GM19372 (cell line): ENCODE measurements at regions not wholly inside any gene's neighbourhood (a gene's known extent, or its start where the extent isn't known, plus 50 kb on each side); places are given as distances from the start of the nearest gene placed in this dataset.

Experiments
- ATAC-seq: cut with Tn5 transposase; IDR thresholded peaks from one replicate; pipeline ENCODE4 v1.9.1; 2021; ENCODE audit warnings: mild to moderate bottlenecking, low read depth, moderate library complexity; ENCODE audit not compliant: unreplicated experiment

DNA sequence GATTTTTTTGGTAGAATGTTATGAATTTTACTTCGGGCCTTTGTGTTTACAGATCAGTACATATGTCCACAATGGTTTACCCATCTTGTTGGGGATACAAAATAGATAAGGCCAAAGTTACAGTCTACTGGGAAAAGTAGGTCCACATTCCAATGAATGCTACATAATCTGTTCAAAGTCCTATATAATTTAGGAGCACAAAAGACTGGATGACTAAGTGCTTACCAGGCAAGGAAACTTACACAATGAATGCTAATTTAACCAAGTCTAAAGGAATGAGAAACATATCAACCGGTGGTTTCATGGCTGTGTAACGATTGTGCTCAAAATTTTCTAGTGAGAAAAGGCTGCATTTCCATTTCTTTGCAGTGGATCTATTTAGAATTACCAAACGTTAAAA is 97.4 kb upstream of the TRPM3 start:
- ATAC-seq, result no peak

DNA sequence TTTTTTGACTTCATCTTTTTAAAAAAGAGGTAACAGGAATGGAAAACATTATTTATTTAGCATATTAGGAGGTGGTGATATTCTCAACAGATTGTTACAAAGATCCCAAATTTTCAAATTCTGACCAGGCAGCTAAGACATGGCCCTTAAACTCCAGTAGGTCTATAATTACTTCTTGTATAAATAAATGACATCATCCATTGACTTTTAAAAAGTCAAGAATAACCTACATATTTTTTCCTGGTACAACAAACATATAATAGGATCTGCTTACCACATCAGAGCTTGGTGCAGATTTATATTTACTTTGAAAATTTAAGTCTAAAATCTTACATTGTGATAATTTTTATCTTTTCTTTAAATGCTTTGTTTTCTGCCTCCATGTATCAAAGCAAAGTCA is 92.2 kb upstream of the TRPM3 start:
- ATAC-seq, result no peak

DNA sequence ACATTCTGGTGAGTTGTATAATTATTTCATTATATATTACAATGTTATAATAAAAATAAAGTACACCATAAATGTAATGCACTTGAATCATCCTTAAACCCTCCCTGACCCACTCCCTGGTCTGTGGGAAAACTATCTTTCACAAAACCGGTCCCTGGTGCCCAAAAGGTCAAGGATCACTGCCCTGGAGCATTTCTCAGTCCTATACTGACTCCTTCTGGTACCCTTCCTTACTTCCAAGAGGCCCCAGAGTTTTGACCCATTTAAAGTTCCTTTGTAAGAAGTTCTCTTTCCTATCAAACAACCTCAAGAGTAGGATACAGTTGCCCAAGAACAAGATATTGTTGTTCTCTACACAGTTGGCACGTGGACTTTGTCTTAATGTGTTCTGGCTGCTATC is 88.9 kb upstream of the TRPM3 start:
- ATAC-seq, result no peak

DNA sequence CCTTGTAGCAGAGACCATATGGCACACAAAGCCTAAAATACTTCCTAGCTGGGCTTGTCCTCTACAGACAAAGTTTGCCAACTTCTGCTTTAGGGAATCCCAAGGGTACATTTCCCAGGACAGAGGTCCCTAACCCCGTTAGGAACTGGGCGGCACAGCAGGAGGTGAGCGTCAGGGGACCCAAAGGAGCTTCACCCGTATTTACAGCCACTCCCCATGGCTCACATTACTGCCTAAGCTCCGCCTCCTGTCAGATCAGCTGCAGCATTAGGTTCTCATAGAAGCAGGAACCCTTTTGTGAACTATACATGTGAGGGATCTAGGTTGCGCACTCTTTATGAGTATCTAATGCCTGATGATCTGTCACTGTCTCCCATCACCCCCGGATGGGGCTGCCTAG is 88.5 kb upstream of the TRPM3 start:
- no peak for ATAC-seq

DNA sequence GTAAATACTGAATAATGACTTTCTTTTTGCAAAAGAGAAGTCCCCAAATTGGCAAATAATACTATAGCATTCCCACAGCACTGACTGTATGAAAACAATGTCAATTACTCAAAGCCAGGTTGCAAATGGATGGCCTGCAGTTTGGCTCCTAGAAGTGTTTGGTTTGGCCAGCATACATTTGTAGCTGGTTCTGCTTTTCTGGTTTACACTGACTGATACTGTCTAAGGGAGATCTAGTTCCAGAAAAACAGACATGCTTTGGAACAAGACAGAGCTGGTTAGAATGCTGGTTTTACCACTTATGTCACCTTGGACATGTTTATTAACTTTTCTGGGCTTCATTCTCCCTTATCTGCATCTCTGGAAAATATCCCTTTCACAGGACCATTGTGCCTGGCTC is 81.5 kb upstream of the TRPM3 start:
- ATAC-seq, result no peak

DNA sequence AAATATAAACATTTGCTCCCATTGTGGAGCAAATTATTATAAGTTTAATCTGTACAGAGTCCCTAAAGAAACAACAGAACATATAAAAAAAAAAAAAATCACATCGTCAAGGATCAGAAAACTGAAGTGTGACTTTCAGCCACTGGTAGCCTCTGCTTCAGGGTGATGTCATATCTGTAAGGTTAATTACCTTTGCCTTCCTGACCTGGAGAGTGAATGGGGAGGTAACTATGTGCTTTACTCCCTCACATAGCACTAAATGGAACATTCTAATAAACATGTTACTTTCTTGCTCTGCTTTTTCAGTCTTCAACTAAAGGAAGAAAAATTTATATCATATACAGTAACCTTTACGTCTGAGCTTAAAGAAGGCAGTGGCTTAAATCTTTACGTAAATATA is 70.3 kb upstream of the TRPM3 start:
- no peak for ATAC-seq

DNA sequence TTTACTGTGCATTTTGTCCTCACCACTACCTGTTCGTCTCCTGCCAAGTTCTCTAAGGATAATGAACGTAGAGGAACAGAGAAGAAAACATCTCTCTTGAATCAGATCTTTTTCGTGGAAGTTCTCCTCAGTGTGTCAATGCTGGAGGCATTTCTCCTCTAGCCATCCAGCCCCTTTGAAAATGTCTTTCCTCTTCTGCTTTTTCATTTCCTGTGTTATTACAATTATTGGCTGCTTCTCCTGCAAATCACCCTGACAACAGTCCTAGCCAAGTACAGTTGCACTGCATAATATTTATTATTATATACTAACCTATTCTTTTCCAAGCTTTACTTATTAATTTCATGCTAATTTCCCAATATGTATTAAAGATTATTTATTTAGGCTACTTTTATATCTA is 61.8 kb upstream of the TRPM3 start:
- ATAC-seq, result no peak

DNA sequence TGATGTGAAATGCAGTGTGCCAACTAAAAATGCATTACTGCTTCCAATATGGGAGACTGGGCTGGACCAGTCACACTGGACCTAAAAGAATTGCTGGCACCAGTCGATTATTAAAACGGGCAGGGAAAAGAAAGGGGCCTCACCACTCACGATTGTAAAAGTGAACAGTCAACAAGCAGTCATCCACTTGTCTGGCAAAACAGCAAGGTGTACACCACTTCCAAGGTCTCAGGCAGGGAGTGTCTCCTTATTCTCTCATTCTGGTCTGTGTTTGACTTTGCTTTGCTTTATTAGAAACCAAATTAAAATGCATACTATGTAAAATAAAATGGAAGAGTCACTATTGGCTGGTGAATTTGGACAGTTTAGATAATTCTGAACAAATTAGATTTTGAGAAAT is 57.8 kb upstream of the TRPM3 start:
- ATAC-seq, result no peak

DNA sequence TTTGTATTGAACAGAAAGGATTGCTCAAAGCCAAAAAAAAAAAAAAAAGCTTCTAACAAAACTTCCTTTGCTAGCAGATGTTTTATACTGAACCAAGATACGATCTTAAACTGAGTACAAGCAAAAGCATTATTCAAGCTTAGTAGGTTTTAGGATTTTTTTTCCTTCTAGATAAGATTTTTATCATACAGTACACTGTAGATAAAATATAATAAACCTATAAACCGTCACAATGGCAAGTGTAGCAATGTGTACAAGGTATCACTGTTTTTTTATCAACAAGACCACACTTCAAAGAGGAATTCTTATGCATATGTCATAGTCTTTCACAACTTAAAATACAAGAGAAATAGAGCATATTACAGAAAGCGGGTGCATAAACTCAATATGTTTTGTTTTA is 56.5 kb upstream of the TRPM3 start:
- ATAC-seq, result no peak

DNA sequence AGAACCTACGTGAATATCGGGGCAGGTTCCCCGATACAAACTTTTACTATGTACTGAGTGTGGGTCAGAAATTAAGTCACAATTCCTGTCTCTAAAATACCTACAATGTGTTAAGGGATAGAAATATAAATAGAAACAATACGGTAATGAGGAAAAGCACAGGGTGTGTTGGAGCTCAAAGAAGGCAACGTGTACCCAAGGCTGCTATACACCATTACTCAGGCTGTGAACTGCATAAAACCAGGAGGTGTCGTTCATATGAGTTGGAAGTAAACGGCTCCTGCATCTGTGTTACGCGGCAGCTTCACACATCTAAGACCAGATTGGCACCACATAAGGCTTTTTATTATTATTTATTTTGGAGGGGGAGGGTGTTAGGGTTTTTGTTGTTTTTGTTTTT is 50.1 kb upstream of the TRPM3 start:
- no peak for ATAC-seq
